GM18498 (cell line): ENCODE measurements at regions not wholly inside any gene's neighbourhood (a gene's known extent, or its start where the extent isn't known, plus 50 kb on each side); places are given as distances from the start of the nearest gene placed in this dataset.

Experiments
- ATAC-seq: cut with Tn5 transposase; IDR thresholded peaks from one replicate; pipeline ENCODE4 v1.9.1; 2021; ENCODE audit warnings: mild to moderate bottlenecking, moderate library complexity; ENCODE audit not compliant: unreplicated experiment

- ATAC-seq: no peak
These were observed 276.8 kb upstream of the PKN2 start for GRCh38 chr1:88407248-88407647.

GRCh38 chr1:88421997-88422396 lies 262.1 kb upstream of the PKN2 start:
- no peak for ATAC-seq

GRCh38 chr1:88433556-88433955 lies 250.5 kb upstream of the PKN2 start:
- ATAC-seq: no peak

- ATAC-seq: no peak
These were observed 249.2 kb upstream of the PKN2 start for GRCh38 chr1:88434836-88435235.

DNA sequence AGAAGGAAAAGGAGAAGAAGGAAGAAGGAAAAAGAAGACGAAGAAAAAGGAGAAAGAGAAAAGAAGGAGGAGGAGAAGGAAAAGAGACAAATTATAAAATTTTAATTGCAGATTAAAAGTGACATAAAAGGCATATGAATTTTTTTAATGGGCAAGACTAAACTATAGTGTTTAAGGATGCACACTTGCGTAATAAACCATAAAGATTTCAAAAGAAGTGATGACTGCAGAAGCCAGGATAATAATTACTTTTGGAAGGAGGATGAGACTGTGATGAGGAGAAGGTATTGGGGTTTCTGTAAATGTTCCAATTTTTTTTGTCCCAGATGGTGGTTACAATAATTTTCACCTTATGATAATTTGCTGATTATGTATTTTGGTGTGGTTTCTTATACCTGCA lies 243.1 kb upstream of the PKN2 start:
- no peak for ATAC-seq

GRCh38 chr1:88451856-88452255 lies 232.2 kb upstream of the PKN2 start:
- no peak for ATAC-seq

- no peak for ATAC-seq
These were observed 230.8 kb upstream of the PKN2 start for GRCh38 chr1:88453295-88453694.

DNA sequence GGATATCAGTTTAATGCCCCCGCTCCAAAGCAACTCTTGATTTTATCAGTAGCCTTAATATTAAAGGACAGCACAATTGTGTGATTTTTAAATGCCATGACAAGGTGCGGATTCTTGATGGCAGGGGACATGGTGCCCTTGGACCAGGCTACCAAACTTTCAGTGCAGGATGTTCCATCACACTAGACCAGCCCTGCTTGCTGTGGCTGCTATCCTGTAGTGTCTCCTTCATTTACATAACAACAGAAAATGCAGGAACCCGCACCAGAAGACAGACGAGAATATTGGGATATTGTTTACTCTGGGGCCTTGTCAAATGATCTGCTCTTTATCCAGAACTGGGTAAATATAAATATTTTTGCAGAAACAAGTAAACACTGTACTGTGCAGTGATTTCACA lies 229.3 kb upstream of the PKN2 start:
- no peak for ATAC-seq

DNA sequence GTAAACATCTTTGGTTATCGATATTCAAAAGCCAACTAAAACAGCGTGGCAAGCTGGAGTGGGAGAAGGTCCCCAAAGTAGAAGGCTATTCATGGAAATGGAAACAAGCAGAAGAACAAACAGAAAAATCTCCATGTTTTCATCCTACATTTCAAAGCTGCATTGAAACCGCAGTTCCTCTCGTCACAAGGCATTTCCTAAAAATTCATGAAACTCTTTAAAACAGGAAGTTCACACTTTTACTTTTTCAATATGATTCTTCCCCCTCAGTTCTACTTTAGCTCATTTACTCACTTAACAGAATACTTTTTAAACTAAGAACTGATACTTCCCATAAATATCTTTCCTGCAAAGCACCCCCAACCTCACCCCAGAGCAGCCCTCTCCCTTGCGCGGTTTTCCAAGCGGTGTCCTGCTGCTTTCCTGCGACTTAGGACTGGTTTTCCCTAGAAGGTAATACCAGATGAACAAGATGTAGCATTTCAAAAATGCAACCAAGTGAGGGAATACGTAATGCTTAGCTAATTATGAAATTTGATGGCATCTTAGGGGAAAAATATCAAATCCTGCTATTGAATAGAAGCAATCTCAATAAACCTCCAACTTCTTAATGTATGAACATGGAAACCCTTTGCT lies 228.3 kb upstream of the PKN2 start:
- no peak for ATAC-seq

- ATAC-seq: no peak
These were observed 226.9 kb upstream of the PKN2 start for GRCh38 chr1:88457197-88457596.

GRCh38 chr1:88461007-88461406 lies 223.1 kb upstream of the PKN2 start:
- ATAC-seq: no peak

DNA sequence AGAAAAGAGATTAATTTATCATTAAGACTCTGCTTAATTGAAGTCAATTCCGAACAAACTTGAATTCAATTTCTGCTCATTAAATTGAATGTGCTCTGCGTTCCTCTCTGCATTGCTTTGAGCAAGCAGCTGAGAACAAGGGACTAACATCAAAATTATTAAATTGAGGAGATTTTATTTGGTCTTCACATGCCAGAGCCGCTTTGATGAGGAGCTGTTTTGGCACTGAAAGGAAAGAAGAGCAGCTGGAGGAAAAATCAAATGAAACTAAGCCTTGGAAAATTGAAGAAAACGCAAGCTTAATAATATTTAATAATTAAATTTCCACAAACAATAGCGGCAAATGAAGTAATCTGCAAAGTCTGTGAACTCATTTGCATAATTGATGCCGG lies 222.0 kb upstream of the PKN2 start:
- ATAC-seq: no peak

DNA sequence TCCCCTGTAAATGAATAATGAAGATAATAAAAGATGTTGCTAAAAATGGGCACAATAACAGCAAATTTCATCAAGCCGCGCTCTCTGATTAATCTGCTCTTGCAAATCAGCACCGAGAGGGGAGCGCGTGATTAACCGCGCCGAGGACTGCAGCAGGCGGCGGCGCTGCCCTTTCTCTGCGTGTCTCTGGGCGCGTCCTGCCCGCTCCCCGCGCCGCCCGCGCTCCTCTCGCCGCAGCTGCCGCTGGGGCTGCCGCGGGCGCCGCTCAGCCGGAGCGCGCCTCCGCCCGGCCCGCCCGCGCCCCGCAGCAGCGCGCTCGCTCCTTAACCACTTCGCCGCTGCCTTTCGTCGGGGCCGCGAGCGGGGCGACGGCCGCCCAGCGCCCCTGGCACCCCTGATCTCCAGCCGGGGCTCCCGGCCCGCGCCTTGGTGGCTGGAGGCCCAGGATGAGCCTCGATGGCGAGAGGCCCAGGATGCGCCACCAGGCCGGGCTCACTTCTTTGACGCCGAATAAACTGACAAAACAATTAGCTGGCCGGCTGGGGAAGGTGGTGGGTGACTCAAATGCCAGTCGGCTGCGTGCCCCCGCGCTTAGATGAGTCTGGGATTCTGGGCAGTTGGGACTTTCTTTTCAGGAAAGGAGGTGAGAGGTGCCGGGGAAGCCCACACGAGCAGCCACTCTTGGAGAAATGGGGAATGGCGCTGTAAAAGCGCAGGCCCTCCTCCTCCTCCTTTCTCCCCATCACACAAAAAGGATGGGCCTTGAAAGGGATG lies 221.4 kb upstream of the PKN2 start:
- no peak for ATAC-seq

- ATAC-seq: no peak
These were observed 220.6 kb upstream of the PKN2 start for GRCh38 chr1:88463401-88463985.

DNA sequence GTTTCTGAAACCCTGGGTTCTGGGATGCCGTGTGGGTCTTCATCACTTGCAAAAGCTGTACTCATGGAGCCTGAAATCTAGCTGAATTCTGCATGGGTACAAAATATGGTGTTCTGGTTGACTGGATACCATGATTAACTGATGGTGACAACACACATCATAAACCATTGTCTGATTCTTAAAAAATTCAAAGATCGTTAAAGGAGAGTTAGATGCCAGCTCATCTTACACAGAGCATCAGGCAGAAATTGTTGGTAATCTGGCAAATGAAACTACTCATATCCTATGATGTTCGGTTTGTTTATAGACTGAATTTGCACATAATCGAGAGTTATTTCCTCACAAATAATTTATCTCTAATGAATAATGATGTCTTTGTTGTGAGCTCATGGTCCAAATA lies 218.1 kb upstream of the PKN2 start:
- ATAC-seq: no peak

GRCh38 chr1:88466899-88467580 lies 217.0 kb upstream of the PKN2 start:
- ATAC-seq: no peak

GRCh38 chr1:88472298-88472697 lies 211.8 kb upstream of the PKN2 start:
- no peak for ATAC-seq

GRCh38 chr1:88472714-88473113 lies 211.4 kb upstream of the PKN2 start:
- no peak for ATAC-seq

GRCh38 chr1:88474555-88475304 lies 209.3 kb upstream of the PKN2 start:
- ATAC-seq: no peak

- no peak for ATAC-seq
These were observed 199.2 kb upstream of the PKN2 start for GRCh38 chr1:88484881-88485280.

- no peak for ATAC-seq
These were observed 195.8 kb upstream of the PKN2 start for GRCh38 chr1:88488237-88488636.
